Gastrocnemius medialis (tissue), 4 donors: ENCODE measurements at regions not wholly inside any gene's neighbourhood (a gene's known extent, or its start where the extent isn't known, plus 50 kb on each side); places are given as distances from the start of the nearest gene placed in this dataset.

Experiments
- POLR2A ChIP-seq, 2 donors: fragments of 450-650 bp; IDR thresholded peaks; one replicate each; pipeline ENCODE4 v1.6.1; 2017; ENCODE audit warnings: antibody characterized with exemption in 2 of 2, mild to moderate bottlenecking in 2 of 2, moderate library complexity in 2 of 2
- TF ChIP-seq, protein P1 (sequence below), 5 experiments: fragments of 450-650 bp in 3 of 5; fragments of 200-600 bp in 2 of 5; sonication (generic) in 2 of 5; IDR thresholded peaks in 4 of 5; conservative IDR thresholded peaks in 1 of 5; 1 replicate in 4 of 5; 2 replicates in 1 of 5; pipeline ENCODE4 v1.5.1; 2016 to 2019; ENCODE audit warnings: antibody characterized with exemption in 5 of 5, mild to moderate bottlenecking in 3 of 5, moderate library complexity in 3 of 5

GRCh38 chr7:63023182-63023787 lies 975.4 kb upstream of the ZNF722 start:
- TF ChIP-seq, protein P1, sequence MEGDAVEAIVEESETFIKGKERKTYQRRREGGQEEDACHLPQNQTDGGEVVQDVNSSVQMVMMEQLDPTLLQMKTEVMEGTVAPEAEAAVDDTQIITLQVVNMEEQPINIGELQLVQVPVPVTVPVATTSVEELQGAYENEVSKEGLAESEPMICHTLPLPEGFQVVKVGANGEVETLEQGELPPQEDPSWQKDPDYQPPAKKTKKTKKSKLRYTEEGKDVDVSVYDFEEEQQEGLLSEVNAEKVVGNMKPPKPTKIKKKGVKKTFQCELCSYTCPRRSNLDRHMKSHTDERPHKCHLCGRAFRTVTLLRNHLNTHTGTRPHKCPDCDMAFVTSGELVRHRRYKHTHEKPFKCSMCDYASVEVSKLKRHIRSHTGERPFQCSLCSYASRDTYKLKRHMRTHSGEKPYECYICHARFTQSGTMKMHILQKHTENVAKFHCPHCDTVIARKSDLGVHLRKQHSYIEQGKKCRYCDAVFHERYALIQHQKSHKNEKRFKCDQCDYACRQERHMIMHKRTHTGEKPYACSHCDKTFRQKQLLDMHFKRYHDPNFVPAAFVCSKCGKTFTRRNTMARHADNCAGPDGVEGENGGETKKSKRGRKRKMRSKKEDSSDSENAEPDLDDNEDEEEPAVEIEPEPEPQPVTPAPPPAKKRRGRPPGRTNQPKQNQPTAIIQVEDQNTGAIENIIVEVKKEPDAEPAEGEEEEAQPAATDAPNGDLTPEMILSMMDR (IDR thresholded peaks at IDR 0.05 in 4 of 5, conservative IDR thresholded peaks at IDR 0.05 in 1 of 5), result no peak
- no peak for TF ChIP-seq POLR2A (IDR thresholded peaks at IDR 0.05)
